GM12801 (cell line): ENCODE measurements at regions not wholly inside any gene's neighbourhood (a gene's known extent, or its start where the extent isn't known, plus 50 kb on each side); places are given as distances from the start of the nearest gene placed in this dataset.

ENCODE experiments used
- CTCF ChIP-seq: IDR thresholded peaks from one replicate; pipeline ENCODE4 v1.5.1; 2011; ENCODE audit warnings: control low read depth; ENCODE audit not compliant: insufficient read length; ENCODE audit errors: extremely low read depth

- TF ChIP-seq CTCF, result no peak
Measured at GRCh38 chr12:127722611-127723010, 544.4 kb upstream of the TMEM132C start.

GRCh38 chr12:127723251-127723650 is 543.7 kb upstream of the TMEM132C start:
- no peak for TF ChIP-seq CTCF

GRCh38 chr12:127726671-127727315 is 540.2 kb upstream of the TMEM132C start:
- TF ChIP-seq CTCF, result no peak

DNA sequence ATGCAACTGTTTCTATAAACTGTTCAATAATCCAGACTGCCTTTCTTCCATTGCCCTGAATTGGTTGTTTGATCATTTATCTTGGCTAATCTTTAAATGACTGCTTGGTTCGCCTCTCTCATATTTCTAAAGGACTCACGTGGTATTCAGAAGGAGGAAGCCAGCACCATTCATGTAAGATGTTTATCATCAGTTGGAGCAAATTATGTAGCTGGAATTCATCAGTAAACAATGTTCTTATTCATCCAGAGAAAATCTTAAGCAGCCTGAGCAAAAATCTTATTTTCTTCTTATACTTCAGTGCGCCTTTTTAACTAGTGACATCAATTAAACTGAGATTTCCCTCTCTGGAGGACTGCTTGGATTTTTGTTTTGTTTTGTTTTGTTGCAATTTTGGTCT is 538.7 kb upstream of the TMEM132C start:
- no peak for TF ChIP-seq CTCF

DNA sequence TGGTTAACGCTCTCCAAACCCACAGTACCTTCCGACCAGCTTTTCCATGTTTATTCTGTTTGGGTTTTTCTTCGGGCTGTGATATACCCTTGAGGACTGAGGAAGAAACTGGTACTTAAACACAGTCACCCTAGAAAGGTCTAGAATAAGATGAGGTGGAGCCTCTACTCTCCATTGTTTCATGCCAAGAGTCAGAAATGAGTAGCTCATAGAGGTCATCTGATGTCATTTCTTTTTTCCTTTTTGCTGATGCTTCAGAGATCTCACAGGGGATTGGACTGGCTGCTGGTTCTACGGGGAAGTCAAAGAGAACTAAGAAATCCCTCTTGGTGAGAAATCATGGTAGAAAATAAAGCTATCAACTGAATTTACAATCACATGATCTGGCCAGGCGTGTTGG is 538.2 kb upstream of the TMEM132C start:
- TF ChIP-seq CTCF, result no peak

DNA sequence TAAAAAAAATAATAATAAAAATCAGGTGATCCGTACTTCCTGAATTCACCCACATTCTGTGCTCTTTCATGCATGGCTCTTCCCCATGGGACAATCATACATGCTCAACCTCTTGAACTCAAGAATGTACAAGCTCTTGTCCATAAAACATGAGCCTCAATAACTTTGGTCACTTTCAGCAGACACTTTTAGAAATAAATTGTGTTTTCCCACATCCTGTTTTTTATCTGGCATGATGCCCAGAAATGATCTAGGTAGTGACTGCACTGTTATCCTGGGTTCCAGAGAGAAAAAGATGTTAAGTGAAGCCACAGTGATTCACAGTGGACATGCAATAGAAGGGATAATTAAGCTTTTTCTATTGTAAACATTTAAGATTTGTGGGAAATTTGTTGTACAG is 537.6 kb upstream of the TMEM132C start:
- TF ChIP-seq CTCF, result no peak

DNA sequence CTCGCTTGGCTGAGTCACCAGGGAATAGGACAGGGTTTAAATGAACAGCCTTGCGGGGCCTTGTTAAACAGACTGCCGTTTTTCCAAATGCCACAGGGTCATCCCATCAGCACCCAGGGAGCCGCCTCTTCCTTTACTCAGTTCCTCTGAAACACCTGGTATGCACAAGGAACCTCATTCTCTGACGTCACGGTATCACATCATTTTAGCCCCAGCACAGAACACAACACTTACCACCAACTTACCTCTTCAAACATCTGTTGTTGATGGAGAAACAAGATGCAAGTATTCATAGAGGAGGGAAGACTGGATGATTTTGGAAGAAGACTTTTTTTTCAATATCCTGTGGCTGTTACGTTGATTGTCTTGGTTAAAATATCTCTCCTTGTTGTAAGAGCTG is 535.3 kb upstream of the TMEM132C start:
- TF ChIP-seq CTCF, result no peak
